Activated gamma-delta T cell treated with anti-CD3 and anti-CD28 coated beads, Interleukin-2, amount 50 U/mL, for 16 hours (primary cell): ENCODE measurements at regions not wholly inside any gene's neighbourhood (a gene's known extent, or its start where the extent isn't known, plus 50 kb on each side); places are given as distances from the start of the nearest gene placed in this dataset.
"Not testable (repeated sequence)": the region's sequence is repeated elsewhere in the genome, so short reads cannot be mapped to it uniquely, and the experiment has no call there.

Experiments used
- DNase-seq: peaks from one replicate; pipeline ENCODE4 v3.0.0-alpha.2; 2020; ENCODE audit warnings: low read depth

GRCh38 chr4:20122198-20122988 is 129.3 kb upstream of the SLIT2 start:
- DNase-seq: no peak

GRCh38 chr4:20119141-20119540 is 132.6 kb upstream of the SLIT2 start:
- DNase-seq: no peak

- DNase-seq: no peak
Measured at GRCh38 chr4:20109391-20109790, 142.3 kb upstream of the SLIT2 start.

GRCh38 chr4:20106921-20107320 is 144.8 kb upstream of the SLIT2 start:
- DNase-seq: no peak

- no peak for DNase-seq
Measured at GRCh38 chr4:20101831-20102230, 149.9 kb upstream of the SLIT2 start.

- DNase-seq: no peak
Measured at GRCh38 chr4:20096911-20097310, 154.8 kb upstream of the SLIT2 start.

- no peak for DNase-seq
Measured at GRCh38 chr4:20095805-20096541, 155.7 kb upstream of the SLIT2 start.

GRCh38 chr4:20091781-20092180 is 159.9 kb upstream of the SLIT2 start:
- DNase-seq: no peak

- no peak for DNase-seq
Measured at GRCh38 chr4:20087522-20087911, 164.2 kb upstream of the SLIT2 start.

- DNase-seq: no peak
Measured at GRCh38 chr4:20086799-20087521, 164.7 kb upstream of the SLIT2 start.

- no peak for DNase-seq
Measured at GRCh38 chr4:20086067-20086798, 165.5 kb upstream of the SLIT2 start.

- no peak for DNase-seq
Measured at GRCh38 chr4:20085653-20086052, 166.1 kb upstream of the SLIT2 start.

GRCh38 chr4:20085156-20085555 is 166.5 kb upstream of the SLIT2 start:
- no peak for DNase-seq

- DNase-seq: no peak
Measured at GRCh38 chr4:20084488-20084887, 167.2 kb upstream of the SLIT2 start.

- no peak for DNase-seq
Measured at GRCh38 chr4:20078644-20079043, 173.1 kb upstream of the SLIT2 start.

GRCh38 chr4:20075248-20075871 is 176.3 kb upstream of the SLIT2 start:
- no peak for DNase-seq

- DNase-seq: no peak
Measured at GRCh38 chr4:20074450-20074849, 177.3 kb upstream of the SLIT2 start.

GRCh38 chr4:20065952-20066351 is 185.8 kb upstream of the SLIT2 start:
- DNase-seq: no peak

GRCh38 chr4:20062857-20063256 is 188.8 kb upstream of the SLIT2 start:
- DNase-seq: not testable (repeated sequence)

- no peak for DNase-seq
Measured at GRCh38 chr4:20062054-20062453, 189.7 kb upstream of the SLIT2 start.

- DNase-seq: no peak
Measured at GRCh38 chr4:20050768-20051167, 200.9 kb upstream of the SLIT2 start.

- no peak for DNase-seq
Measured at GRCh38 chr4:20049889-20050288, 201.8 kb upstream of the SLIT2 start.
